AG04450 (cell line): ENCODE measurements at regions not wholly inside any gene's neighbourhood (a gene's known extent, or its start where the extent isn't known, plus 50 kb on each side); places are given as distances from the start of the nearest gene placed in this dataset.

ENCODE experiments used
- CTCF ChIA-PET: fragments of 300-600, 350-600 bp; formaldehyde crosslinking; extraction: SDS; loops from one replicate; lab custom pipeline; 2022; ENCODE audit warnings: antibody characterized with exemption, inconsistent platforms; lab: Charles Lee
- POLR2A ChIA-PET: fragments of 350-600 bp; formaldehyde crosslinking; extraction: SDS; loops from one replicate; lab custom pipeline; 2021; ENCODE audit warnings: antibody characterized with exemption, inconsistent platforms; lab: Yijun Ruan, JAX
- DNase-seq: peaks from one replicate; pipeline ENCODE4 v3.0.0-alpha.2; 2011; ENCODE audit warnings: low read depth, low spot score
- H3K27ac ChIP-seq: one replicate; pipeline ENCODE4 v1.5.1; 2012; ENCODE audit warnings: low read depth, low read length, control low read depth
- H3K27me3 ChIP-seq: one replicate; pipeline ENCODE4 v1.6.0; 2012; ENCODE audit warnings: low read length; ENCODE audit not compliant: control insufficient read depth, insufficient read depth
- H3K4me3 ChIP-seq: 2 replicates; pipeline ENCODE4 v1.5.1; 2011; ENCODE audit warnings: mild to moderate bottlenecking, low read depth, low read length, control low read depth
- H3K9me3 ChIP-seq: 2 replicates; pipeline ENCODE4 v1.5.1; 2012; ENCODE audit warnings: low read length; ENCODE audit not compliant: control insufficient read depth, insufficient read depth
- TF ChIP-seq, protein P1 (sequence below): IDR thresholded peaks from 2 replicates; pipeline ENCODE4 v1.5.1; 2011; ENCODE audit warnings: low read depth, low read length, control low read depth, inconsistent platforms

DNA sequence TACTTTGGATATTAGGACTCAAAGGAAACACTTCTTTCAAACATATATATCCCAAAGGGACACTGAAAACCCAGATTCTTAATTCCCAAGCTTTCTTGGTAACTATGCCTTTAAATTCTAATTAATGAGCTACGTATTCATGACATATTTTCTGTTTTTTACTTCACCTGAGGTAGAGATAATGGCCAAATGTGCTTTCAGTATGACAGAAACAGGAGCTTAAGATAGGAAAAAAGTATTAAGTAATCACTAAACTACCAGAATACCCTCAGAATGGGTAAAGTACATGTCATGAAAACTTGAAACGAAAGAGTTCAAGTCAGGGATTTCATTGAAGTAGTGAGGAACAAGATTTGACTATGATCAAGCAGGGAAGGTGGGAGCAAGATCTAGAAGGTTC, 478.5 kb downstream of the AGTPBP1 start:
- H3K27ac ChIP-seq = no peak overlapping the region
- H3K27me3 ChIP-seq = no peaks in the 10 kb centered on the region
- ChIA-PET CTCF (interaction anchor here (0.5 kb wide), 1 partner anchor 866 kb away, joined by 3 read pairs; no protein-coding TSS in a partner anchor), POLR2A (no interaction called here)
- TF ChIP-seq, protein P1, sequence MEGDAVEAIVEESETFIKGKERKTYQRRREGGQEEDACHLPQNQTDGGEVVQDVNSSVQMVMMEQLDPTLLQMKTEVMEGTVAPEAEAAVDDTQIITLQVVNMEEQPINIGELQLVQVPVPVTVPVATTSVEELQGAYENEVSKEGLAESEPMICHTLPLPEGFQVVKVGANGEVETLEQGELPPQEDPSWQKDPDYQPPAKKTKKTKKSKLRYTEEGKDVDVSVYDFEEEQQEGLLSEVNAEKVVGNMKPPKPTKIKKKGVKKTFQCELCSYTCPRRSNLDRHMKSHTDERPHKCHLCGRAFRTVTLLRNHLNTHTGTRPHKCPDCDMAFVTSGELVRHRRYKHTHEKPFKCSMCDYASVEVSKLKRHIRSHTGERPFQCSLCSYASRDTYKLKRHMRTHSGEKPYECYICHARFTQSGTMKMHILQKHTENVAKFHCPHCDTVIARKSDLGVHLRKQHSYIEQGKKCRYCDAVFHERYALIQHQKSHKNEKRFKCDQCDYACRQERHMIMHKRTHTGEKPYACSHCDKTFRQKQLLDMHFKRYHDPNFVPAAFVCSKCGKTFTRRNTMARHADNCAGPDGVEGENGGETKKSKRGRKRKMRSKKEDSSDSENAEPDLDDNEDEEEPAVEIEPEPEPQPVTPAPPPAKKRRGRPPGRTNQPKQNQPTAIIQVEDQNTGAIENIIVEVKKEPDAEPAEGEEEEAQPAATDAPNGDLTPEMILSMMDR = no peak
- no peak for DNase-seq
- peaks cover 12% of the 10 kb centered on the region for H3K9me3 ChIP-seq
- no peak overlapping the region for H3K4me3 ChIP-seq

- no peak overlapping the region for H3K27ac ChIP-seq
- no peak overlapping the region for H3K4me3 ChIP-seq
- H3K9me3 ChIP-seq = peaks cover 17% of the 10 kb centered on the region
- ChIA-PET CTCF (interaction anchor here (0.6 kb wide), 1 partner anchor 212 kb away, joined by 3 read pairs; no protein-coding TSS in a partner anchor), POLR2A (no interaction called here)
- no peaks in the 10 kb centered on the region for H3K27me3 ChIP-seq
- DNase-seq = no peak
- TF ChIP-seq, protein P1 = no peak
Measured at GRCh38 chr9:85262333-85262732, 479.4 kb downstream of the AGTPBP1 start.

DNA sequence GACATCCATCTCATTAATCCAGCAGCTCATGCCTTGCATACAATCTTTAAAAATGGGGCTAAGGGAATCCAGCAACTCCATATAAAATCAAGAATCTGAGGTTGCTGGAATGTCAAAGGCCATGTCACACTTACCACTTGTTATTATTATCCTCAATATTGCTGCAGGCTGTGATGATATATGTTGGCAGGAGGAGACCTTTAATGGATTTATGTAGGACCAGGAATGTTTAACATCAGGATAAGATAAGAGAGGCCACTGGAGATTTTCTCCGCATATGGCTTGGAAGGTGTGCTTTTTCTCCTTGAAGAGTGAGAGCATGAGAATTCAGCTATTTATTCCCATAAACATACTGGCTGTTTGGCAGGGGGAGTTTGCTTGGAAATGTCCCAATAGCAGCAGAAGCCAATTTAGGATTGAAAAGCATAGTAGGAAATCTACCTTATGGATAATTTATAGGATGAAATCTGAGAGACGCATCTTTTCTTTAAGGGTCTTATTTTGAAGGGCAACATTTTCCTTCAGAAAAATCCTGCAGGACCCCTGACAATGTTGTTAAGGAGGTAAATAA, 481.4 kb downstream of the AGTPBP1 start:
- TF ChIP-seq, protein P1 = no peak
- peaks cover 18% of the 10 kb centered on the region for H3K9me3 ChIP-seq
- DNase-seq = no peak
- ChIA-PET CTCF (no interaction called here), POLR2A (no interaction called here)
- H3K4me3 ChIP-seq = no peak overlapping the region
- no peak overlapping the region for H3K27ac ChIP-seq
- H3K27me3 ChIP-seq = no peaks in the 10 kb centered on the region

- Histone ChIP-seq H3K27ac (no peak overlapping the region), H3K9me3 (peaks cover 18% of the 10 kb centered on the region), H3K27me3 (no peaks in the 10 kb centered on the region), H3K4me3 (no peak overlapping the region)
- no peak for DNase-seq
- TF ChIP-seq, protein P1 = no peak
- ChIA-PET CTCF (no interaction called here), POLR2A (no interaction called here)
Measured at GRCh38 chr9:85258823-85259370, 482.9 kb downstream of the AGTPBP1 start.

- ChIA-PET CTCF (no interaction called here), POLR2A (no interaction called here)
- no peak overlapping the region for H3K27ac ChIP-seq
- TF ChIP-seq, protein P1 = no peak
- no peak overlapping the region for H3K4me3 ChIP-seq
- no peaks in the 10 kb centered on the region for H3K27me3 ChIP-seq
- no peak for DNase-seq
- peaks cover 18% of the 10 kb centered on the region for H3K9me3 ChIP-seq
Measured at GRCh38 chr9:85258236-85258635, 483.5 kb downstream of the AGTPBP1 start.
